RCC 7860 (cell line): ENCODE measurements at regions not wholly inside any gene's neighbourhood (a gene's known extent, or its start where the extent isn't known, plus 50 kb on each side); places are given as distances from the start of the nearest gene placed in this dataset.
A peak's percentile ranks its signal among the peaks of the same experiment; 100 is the strongest.

ENCODE experiments used
- DNase-seq: peaks from one replicate; pipeline ENCODE4 v3.0.0-alpha.2; 2015; ENCODE audit warnings: low spot score
- FAIRE-seq: peaks from 2 replicates; lab custom pipeline; 2012; peaks lifted over from hg19 to GRCh38; lab: Jason Lieb, UNC

DNA sequence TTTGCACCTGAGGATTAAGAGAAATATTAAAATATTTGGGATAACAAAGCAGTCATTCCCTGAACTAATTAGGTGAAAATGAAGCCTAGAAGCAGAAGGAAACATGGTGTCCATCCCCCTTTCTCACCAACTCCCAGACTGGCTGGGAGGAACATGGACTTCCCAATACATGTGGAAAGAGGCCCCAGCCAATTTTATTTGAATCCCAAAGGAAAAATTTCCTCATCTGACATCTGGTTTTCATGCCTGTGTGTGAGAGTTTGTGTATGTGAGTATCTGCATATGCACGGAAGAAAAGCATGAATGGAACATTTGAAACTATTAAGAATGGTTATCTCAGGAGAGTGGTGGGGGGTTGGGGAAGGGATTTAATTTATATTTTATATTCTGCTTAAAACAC lies 84.3 kb downstream of the COPS8 start:
- no peak for DNase-seq
- no peak for FAIRE-seq

DNA sequence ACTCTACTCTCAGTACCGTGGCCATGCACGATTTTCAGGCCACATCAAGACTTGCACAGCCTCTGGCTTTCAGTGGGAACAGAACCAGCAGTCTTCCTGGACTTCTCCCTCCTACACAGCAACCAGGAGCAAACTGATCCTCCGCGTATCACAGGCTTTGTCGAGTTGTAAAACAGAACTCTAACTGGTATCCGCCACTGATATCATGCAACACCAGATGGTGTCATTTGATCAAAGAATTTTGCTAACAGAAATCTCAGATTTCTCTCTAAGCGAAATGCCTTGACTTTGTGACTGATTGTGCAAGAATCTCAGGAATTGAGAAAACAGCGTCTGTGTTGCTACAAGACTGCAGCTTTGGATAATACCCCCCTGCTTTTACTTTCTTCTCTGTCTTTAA lies 85.7 kb downstream of the COPS8 start:
- DNase-seq, result peak; percentile 51
- peak; percentile 55 for FAIRE-seq

DNA sequence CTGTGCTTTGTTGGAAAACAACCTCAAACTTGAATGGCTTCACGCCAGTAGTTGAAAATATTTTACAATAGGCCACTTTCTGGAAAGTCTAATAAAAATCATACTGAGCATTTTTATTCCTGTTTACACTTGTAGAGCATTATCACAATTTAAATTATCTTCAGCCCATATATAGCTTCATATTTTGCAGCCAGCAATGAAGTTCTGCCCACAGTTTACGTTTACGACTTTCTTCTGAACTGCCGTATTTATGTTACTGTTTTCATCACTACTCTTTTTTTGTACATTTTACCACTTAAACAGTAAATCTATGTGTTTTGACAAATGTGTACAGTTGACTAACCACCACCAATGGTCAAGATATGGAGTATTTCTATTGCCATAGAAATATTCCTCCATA lies 86.2 kb downstream of the COPS8 start:
- FAIRE-seq, result no peak
- no peak for DNase-seq

DNA sequence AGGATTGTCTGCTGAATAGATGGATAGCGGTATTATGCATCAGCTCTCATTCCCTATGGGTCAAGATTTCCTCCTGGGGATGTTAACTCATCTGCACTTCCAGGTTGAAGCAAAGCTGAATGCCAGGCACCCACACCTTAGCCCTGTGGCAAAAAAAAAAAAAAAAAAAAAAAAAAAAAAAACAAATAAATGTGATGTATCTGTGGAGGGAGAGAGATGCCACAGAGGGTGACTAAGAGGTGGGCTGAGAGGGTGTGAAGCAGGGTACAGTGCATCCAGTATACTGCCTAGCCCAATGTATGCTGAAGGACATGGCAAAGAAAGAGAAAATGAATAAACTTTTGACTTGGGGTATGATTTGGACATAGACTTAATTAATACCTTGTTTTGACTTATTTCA lies 91.4 kb downstream of the COPS8 start:
- FAIRE-seq, result no peak
- no peak for DNase-seq

DNA sequence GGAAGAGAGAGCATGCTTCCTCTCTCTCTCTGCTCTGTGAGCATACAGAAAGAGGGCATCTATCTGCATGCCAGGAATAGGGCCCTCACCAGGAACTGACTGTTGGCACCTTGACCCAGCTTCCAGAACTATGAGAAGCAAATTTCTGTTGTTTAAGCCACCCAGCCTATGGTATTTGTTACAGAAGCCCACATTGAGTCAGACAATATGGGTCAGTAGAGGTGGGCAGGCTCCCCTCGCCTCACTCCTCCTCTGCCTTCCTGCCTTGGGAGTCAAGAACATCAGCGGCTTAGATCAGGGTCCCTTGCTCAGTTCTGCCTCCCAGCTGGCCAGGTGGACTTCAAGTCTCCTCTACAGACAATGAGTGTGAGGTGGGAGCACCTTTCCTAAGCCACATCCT lies 92.3 kb downstream of the COPS8 start:
- DNase-seq, result no peak
- FAIRE-seq, result no peak

DNA sequence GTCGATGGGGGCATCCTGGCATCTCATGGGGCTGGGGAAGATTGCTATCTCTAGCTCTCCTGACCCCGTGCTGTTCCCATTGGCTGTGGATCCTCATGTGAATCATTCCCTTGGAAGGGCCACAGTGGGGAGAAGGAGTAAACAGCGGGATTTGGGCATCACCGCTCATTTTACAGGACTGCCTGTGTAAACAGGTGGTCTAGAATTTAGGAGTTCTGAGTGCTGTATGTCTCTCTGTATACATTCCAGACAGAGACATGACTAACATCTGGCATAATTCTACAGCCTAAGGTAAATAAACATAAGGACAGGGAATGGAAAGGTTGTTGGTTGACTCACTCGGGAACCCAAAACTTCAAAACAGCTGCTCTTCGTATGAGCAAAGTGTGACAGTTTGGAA lies 92.7 kb downstream of the COPS8 start:
- DNase-seq (no peak), FAIRE-seq (no peak)

DNA sequence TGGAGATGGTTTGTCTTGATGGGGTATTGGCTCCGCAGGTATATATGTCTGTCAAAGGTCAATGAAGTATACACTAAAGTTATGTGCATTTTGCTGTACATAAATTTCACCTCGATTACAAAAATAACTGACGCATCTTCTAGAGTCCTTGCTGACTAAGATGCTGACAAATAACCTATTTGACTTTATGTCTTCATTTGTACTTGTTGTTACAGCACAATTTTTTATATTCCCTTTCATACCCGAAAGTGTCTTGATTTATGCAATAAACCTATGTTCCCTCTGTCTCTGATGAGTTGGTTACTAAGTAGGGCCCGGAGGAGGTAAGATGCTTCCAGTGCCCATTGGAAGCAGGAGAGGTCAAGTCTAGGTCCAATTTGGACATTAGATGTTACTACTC lies 93.5 kb downstream of the COPS8 start:
- no peak for FAIRE-seq
- no peak for DNase-seq

DNA sequence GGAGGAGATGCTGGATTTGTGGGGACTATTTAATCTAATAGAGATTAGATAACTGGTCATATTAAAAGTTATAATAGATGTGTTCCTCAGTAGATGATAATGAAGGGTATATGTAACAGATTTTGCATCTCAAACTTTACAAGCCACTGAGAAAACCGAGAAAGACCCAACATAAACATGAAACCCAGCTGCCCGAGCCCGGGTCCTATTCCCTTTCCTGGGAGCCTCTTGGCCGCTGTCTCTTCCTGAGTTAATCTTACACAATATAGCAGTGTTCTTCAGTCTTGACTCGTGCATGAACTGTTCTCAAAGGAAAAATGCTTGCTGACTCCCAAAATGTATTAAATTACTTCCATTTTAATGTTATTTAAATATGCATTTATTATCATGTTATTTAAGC lies 94.5 kb downstream of the COPS8 start:
- FAIRE-seq (no peak), DNase-seq (no peak)

- FAIRE-seq (no peak), DNase-seq (no peak)
Observed at GRCh38 chr2:237180987-237181386, 95.3 kb downstream of the COPS8 start.

DNA sequence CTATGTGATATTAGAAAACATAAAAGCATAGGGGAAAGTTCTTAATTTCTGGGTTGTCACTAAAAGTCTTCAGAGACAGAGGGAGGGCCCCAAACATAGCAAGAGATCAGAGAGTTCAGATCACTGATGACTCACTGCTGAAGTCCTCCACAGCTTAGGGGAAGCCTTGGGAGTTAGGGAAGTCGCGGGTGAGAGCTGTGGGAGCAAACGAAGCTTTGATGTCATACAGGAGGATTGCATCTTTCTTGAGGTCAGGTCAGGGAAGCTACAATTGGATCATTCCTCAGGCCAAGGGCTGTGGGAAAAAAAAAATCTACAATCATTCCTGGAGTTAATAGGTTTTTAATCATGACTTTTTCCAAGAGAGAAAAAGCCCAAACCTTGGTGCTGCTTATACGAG lies 96.2 kb downstream of the COPS8 start:
- DNase-seq (peak; percentile 64), FAIRE-seq (peak; percentile 77)

DNA sequence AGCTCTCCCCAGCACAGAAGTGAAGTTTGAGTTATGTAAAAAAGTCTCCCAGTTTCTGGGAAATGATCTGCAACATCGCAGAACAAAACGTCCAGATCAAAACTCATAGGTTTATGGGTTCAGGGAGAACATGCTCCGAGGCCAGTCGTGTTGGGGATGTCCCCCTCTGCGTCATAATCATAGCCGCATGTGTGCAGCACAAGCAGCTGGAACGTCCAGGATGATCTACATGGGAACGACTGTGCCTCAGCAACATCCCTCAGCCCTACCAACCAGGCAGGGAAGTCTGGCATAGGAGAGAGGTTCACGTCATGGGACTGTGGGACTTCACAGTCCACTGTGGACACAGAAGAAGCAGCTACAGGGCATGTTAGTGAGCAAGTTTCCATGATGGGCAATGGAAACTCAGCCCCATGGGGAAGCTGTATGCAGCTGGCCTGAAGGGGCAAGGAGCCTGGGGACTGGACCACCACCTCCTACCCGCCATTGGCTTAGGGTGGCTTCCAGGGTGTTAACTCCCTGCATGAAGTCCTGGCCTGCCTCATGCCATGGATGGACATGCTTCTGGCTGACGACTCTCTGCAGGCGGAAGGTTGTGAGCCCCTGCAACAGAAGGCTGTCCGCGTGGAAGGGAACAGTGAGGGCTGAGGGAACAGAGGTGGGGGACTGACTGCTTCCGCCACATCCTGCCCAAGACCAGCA lies 96.9 kb downstream of the COPS8 start:
- no peak for FAIRE-seq
- no peak for DNase-seq

DNA sequence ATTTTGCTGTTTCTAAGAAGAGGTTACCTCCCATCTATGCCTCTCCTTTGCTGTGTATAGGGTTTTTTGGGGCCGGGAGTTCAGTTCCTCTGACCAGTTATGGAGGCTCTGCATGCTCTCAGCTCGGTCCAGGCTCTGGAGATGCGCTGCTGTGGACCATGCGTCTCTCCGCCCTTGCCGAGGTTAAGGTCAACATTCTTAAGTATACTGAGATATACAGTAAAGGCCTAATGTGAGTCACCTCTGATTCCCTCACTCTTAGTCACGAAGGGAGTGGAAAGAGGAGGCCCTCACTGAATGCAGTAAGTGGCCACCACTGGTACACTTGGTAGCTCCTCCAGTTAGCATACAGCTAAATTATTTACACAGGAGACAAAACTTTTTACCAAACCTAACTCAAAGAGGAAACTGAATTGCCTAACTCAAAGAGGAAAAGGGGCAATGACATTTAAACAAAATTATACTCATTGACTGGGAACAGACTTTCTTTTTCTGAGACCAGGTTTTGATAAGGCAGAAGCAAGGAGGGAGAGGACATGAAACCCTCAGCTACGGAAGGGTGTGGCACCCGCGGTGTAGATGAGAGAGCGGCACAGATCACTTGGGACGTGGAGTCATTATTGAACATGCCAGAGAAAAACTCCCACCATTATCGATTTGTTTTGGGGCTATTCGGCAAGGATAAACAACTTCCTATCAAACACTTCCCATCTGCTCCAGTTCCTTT lies 98.7 kb downstream of the COPS8 start:
- FAIRE-seq, result peak; percentile 80

DNA sequence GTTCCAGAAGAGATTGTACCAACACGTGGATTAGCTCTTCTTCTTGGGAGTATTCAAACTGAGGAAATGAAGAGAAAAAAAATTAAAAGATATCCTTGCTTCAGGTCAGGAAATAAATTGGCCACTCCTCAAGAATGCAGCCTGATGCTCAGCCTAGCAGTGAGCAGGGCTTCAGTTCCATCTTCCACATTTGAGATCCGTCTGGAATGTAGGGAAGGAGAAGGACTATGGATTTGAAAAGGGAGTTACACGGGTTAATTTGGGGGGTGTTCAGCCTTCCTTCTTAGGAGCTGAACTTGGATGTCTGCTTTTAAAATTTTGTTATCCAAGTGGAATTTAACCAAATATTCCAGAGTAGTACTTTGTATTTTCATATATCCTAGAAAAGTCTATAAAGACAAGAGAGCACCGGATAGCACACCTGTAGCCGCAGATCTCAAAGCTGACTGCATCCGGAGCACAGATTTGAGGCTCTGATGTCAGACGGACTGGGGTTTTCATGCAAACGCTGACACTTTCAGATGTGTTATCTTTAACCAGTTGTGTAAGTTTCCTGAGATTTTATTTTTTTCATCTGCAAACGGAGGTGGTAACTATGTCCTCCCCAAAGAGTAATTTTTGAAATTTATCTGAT lies 99.3 kb downstream of the COPS8 start:
- FAIRE-seq (no peak), DNase-seq (no peak)

More for the DNA sequence above, 98.7 kb downstream of the COPS8 start:
- peak; percentile 70 for DNase-seq

- FAIRE-seq (no peak), DNase-seq (no peak)
Observed at GRCh38 chr2:237185553-237185925, 99.8 kb downstream of the COPS8 start.

- FAIRE-seq (no peak), DNase-seq (no peak)
Observed at GRCh38 chr2:237189799-237190198, 104.1 kb downstream of the COPS8 start.

- DNase-seq (no peak), FAIRE-seq (no peak)
Observed at GRCh38 chr2:237190966-237191713, 105.5 kb downstream of the COPS8 start.

DNA sequence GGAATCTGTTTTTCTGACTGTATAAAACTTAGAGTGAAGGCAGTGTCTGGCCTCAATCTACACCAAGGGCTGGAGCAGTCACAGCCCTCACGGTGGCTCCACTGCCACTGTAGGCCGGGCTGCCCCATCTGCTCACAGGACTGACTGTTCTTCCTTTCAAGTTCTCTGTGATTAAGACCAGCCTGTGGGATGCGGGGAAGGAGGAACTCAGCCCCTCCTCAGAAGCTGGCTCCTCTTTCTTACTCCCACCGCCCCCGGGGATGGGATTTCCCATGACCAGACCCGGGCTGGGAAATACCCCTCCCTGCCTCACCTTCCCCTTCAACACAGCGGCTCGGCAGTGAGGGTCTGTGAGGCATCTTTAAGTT lies 106.0 kb downstream of the COPS8 start:
- FAIRE-seq (no peak), DNase-seq (no peak)

GRCh38 chr2:237192881-237193280 lies 107.2 kb downstream of the COPS8 start:
- DNase-seq (no peak), FAIRE-seq (no peak)

- FAIRE-seq, result no peak
- DNase-seq, result no peak
Observed at GRCh38 chr2:237193436-237193835, 107.7 kb downstream of the COPS8 start.

GRCh38 chr2:237194081-237194480 lies 108.4 kb downstream of the COPS8 start:
- FAIRE-seq (no peak), DNase-seq (no peak)

- no peak for DNase-seq
- FAIRE-seq, result no peak
Observed at GRCh38 chr2:237194906-237195305, 109.2 kb downstream of the COPS8 start.
